Hippocampal formation (tissue), 2 donors: ENCODE measurements at regions not wholly inside any gene's neighbourhood (a gene's known extent, or its start where the extent isn't known, plus 50 kb on each side); places are given as distances from the start of the nearest gene placed in this dataset.

ENCODE experiments used
- DNase-seq, 2 donors: peaks; one replicate each; lab custom pipeline; 2025; lab: John Stamatoyannopoulos, UW

- no peak for DNase-seq
Observed at GRCh38 chr10:108690530-108690929, 1232.8 kb downstream of the XPNPEP1 start.

- no peak for DNase-seq
Observed at GRCh38 chr10:108689891-108690290, 1233.4 kb downstream of the XPNPEP1 start.

GRCh38 chr10:108688314-108688713, 1235.0 kb downstream of the XPNPEP1 start:
- DNase-seq = no peak

- no peak for DNase-seq
Observed at GRCh38 chr10:108685863-108686531, 1237.3 kb downstream of the XPNPEP1 start.

GRCh38 chr10:108684431-108684830, 1238.9 kb downstream of the XPNPEP1 start:
- no peak for DNase-seq

- no peak for DNase-seq
Observed at GRCh38 chr10:108673741-108674140, 1249.6 kb downstream of the XPNPEP1 start.

- DNase-seq = no peak
Observed at GRCh38 chr10:108663587-108663986, 1259.7 kb downstream of the XPNPEP1 start.

GRCh38 chr10:108662975-108663374, 1260.3 kb downstream of the XPNPEP1 start:
- no peak for DNase-seq

- no peak for DNase-seq
Observed at GRCh38 chr10:108655057-108655456, 1268.3 kb downstream of the XPNPEP1 start.

- no peak for DNase-seq
Observed at GRCh38 chr10:108653531-108653930, 1269.8 kb downstream of the XPNPEP1 start.

GRCh38 chr10:108639010-108639409, 1284.3 kb downstream of the XPNPEP1 start:
- DNase-seq = no peak

GRCh38 chr10:108638225-108638624, 1285.1 kb downstream of the XPNPEP1 start:
- DNase-seq = no peak

- DNase-seq = no peak
Observed at GRCh38 chr10:108633046-108633445, 1290.3 kb downstream of the XPNPEP1 start.

- no peak for DNase-seq
Observed at GRCh38 chr10:108632144-108632543, 1291.2 kb downstream of the XPNPEP1 start.

- no peak for DNase-seq
Observed at GRCh38 chr10:108631332-108631731, 1292.0 kb downstream of the XPNPEP1 start.

GRCh38 chr10:108629834-108630233, 1293.5 kb downstream of the XPNPEP1 start:
- DNase-seq = no peak

GRCh38 chr10:108624052-108624451, 1299.3 kb downstream of the XPNPEP1 start:
- DNase-seq = no peak

GRCh38 chr10:108620821-108621534, 1302.3 kb downstream of the XPNPEP1 start:
- DNase-seq = no peak

- no peak for DNase-seq
Observed at GRCh38 chr10:108616559-108617285, 1306.6 kb downstream of the XPNPEP1 start.

- DNase-seq = no peak
Observed at GRCh38 chr10:108615576-108616320, 1307.6 kb downstream of the XPNPEP1 start.

GRCh38 chr10:108612485-108612884, 1310.8 kb downstream of the XPNPEP1 start:
- no peak for DNase-seq

GRCh38 chr10:108608860-108609259, 1314.5 kb downstream of the XPNPEP1 start:
- DNase-seq = no peak
